ENCODE measurements at regions not wholly inside any gene's neighbourhood (a gene's known extent, or its start where the extent isn't known, plus 50 kb on each side); places are given as distances from the start of the nearest gene placed in this dataset.
A peak's percentile ranks its signal among the peaks of the same experiment; 100 is the strongest.
"Not testable (repeated sequence)": the region's sequence is repeated elsewhere in the genome, so short reads cannot be mapped to it uniquely, and the experiment has no call there.

DNA sequence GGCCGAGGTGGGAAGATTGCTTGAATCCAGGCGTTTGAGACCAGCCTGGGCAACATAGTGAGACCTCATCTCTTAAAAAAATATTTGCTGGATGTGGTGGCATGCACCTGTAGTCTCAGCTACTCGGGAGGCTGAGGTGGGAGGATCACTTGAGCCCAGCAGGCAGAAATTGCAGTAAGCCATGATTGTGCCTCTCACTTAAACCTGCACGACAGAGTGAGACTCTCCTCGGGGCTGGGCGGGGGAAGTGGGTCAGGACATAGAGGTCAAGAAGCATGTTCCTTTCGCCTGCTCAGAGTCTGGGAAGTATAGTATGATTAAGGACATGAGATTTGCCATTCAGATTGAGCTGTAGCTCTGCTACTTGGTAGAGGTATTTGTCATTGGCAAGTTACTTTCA, 52.3 kb downstream of the SEPTIN7 start:
- DNase-seq (ENCODE audit: low read depth): not testable (repeated sequence)

GRCh38 chr7:35854311-35854710, 53.5 kb downstream of the SEPTIN7 start:
- DNase-seq (ENCODE audit: low read depth): no peak

- DNase-seq (ENCODE audit: low read depth): no peak
Measured at GRCh38 chr7:35856175-35856574, 55.3 kb downstream of the SEPTIN7 start.

GRCh38 chr7:35860664-35861063, 59.8 kb downstream of the SEPTIN7 start:
- no peak for DNase-seq (ENCODE audit: low read depth)

- no peak for DNase-seq (ENCODE audit: low read depth)
Measured at GRCh38 chr7:35865287-35865686, 64.4 kb downstream of the SEPTIN7 start.

DNA sequence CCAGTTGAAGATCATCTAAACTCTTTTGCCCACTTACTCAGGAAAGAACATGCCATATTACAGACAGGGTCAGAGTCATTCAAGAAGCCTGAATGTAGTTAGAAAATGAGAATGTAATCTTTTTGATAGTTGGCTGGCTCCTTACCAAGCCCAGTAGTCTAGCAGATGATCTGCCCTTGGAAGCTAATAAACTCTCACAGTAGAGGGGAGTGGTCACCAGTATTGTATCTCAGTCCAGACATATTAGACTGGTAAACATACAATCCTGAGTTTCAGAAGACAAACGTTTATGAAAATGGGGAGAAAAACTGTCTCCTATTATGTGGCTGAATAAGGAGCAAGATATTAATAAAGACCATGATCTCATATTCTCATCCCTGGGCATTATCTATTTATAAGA, 65.3 kb downstream of the SEPTIN7 start:
- DNase-seq (ENCODE audit: low read depth): no peak

DNA sequence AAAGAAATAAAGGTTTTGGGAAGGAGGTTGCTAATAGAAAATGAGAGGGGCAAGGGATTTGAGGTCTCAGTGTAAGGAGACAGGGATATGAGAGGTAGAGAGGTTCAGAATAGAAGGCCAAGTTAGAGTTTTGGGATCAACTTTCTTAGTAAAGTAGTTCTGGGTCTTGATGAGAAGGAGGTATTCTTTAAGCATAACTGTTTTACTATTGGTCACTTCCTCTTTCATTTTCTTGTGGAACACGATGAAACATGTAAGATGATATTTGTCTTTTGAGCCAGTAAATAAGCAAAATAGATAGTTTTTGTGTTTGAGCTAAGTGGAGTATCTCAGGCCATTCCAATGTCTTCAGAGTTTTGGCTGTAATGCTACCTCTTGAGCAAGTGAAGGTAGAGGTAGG, 68.3 kb downstream of the SEPTIN7 start:
- not testable (repeated sequence) for DNase-seq (ENCODE audit: low read depth)

GRCh38 chr7:35869810-35870209, 69.0 kb downstream of the SEPTIN7 start:
- no peak for DNase-seq (ENCODE audit: low read depth)

GRCh38 chr7:35871856-35872255, 71.0 kb downstream of the SEPTIN7 start:
- no peak for DNase-seq (ENCODE audit: low read depth)

DNA sequence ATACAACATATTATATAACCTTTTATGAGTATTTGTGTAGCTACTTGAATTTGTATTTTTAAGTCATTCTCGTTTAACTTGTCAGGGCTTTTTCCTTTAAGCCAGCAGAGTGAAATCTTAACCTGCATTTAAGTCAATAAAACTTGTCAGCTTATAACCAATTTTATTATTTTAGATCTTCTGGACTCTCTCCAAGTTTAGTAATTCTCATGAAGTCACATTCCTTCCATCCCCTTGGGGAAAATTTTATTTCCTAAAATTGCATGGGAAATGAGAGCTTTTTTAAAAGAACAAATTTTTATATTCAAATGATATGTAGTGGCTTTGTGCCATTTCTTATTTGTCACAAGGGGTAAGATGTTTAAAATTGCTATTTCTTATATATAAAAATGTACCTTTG, 74.0 kb downstream of the SEPTIN7 start:
- DNase-seq (ENCODE audit: low read depth): no peak

GRCh38 chr7:35875292-35875691, 74.4 kb downstream of the SEPTIN7 start:
- DNase-seq (ENCODE audit: low read depth): no peak

GRCh38 chr7:35878351-35878750, 77.5 kb downstream of the SEPTIN7 start:
- DNase-seq (ENCODE audit: low read depth): no peak

GRCh38 chr7:35887430-35887829, 86.6 kb downstream of the SEPTIN7 start:
- not testable (repeated sequence) for DNase-seq (ENCODE audit: low read depth)

- DNase-seq (ENCODE audit: low read depth): no peak
Measured at GRCh38 chr7:35889001-35889400, 88.1 kb downstream of the SEPTIN7 start.

- no peak for DNase-seq (ENCODE audit: low read depth)
Measured at GRCh38 chr7:35889870-35890269, 89.0 kb downstream of the SEPTIN7 start.

- DNase-seq (ENCODE audit: low read depth): no peak
Measured at GRCh38 chr7:35891004-35891830, 90.4 kb downstream of the SEPTIN7 start.

DNA sequence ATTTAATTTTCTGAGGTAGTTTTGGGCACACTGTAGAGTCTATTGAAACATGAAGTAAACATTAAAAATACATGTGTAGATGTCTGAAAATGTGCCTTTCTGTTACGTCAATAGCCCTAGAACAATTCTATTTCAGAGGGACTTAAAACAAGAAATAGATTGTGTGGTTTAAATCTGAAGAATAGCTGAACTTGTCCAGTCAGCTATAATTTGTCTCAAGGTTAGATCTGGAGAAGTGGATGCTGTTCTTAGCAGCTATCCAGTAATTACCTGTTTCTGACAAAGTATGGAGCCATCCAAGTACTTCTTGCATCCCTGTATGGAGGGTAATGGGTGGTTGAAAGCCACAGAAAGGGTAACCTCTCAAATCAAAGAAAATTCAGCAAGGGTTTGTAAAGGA, 92.8 kb downstream of the SEPTIN7 start:
- no peak for DNase-seq (ENCODE audit: low read depth)

- no peak for DNase-seq (ENCODE audit: low read depth)
Measured at GRCh38 chr7:35894721-35895120, 93.9 kb downstream of the SEPTIN7 start.

- DNase-seq (ENCODE audit: low read depth): no peak
Measured at GRCh38 chr7:35900651-35901050, 99.8 kb downstream of the SEPTIN7 start.

GRCh38 chr7:35905555-35905954, 104.7 kb downstream of the SEPTIN7 start:
- no peak for DNase-seq (ENCODE audit: low read depth)

- DNase-seq (ENCODE audit: low read depth): peak; percentile 30
Measured at GRCh38 chr7:35906191-35906908, 105.5 kb downstream of the SEPTIN7 start.

- no peak for DNase-seq (ENCODE audit: low read depth)
Measured at GRCh38 chr7:35908331-35909216, 107.7 kb downstream of the SEPTIN7 start.

Data from activated T-helper 1 cell treated with Interleukin-2 at 50 U/mL for 16 hours (primary cell).